Right lobe of liver (tissue), 4 donors: ENCODE measurements at regions not wholly inside any gene's neighbourhood (a gene's known extent, or its start where the extent isn't known, plus 50 kb on each side); places are given as distances from the start of the nearest gene placed in this dataset.

Experiments
- POLR2A ChIP-seq: fragments of 450-650 bp; IDR thresholded peaks from one replicate; pipeline ENCODE4 v1.6.1; 2017; ENCODE audit warnings: antibody characterized with exemption, mild to moderate bottlenecking
- TF ChIP-seq, protein P1 (sequence below), 4 donors: fragments of 200-600 bp in 3 of 4; fragments of 450-650 bp in 1 of 4; IDR thresholded peaks; one replicate each; pipeline versions ENCODE4 v1.5.1 to v1.8.0; 2016 to 2022; ENCODE audit warnings: antibody characterized with exemption in 4 of 4, mild to moderate bottlenecking in 2 of 4
- donor health status: DM: no; HTN: no; CAD: no.
- donor health status: DM: no; HTN: no; CAD: no.
- donor health status: DM: no; HTN: yes; CAD: no.

DNA sequence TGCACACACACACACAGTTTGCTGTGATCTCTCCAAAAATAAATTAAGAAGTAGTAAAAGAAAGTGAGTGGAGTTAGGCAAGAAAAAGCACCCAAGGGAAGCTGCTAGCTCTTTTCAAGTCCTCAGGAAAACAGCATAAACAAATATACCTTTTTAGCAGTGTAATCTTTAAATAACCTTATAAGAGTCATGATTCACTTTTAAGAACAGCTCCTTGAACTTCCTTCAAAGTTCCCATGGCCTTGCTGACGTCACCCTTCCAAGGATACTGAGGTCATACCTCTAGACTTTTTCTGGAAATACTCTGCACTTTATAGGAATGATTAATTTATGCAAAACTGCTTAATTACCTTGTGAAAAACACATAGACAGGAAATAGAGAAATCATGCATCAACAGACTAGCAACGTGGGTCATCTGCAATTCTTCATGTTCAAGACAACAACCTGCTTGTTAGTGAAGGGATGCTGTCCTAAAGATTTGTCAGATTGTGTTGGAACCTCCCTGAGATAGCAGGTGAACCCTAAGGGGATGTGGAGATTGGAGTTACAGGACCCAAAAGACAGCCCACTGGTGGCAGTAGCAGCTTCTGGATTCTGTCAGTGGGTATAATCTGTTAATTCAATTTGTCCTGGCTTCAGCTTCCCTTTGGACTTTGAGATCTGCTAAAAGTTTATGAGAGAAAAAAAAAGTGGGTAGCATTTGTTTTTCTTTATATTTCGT lies 229.0 kb downstream of the ELAVL2 start:
- no peak for TF ChIP-seq POLR2A
- TF ChIP-seq, protein P1, sequence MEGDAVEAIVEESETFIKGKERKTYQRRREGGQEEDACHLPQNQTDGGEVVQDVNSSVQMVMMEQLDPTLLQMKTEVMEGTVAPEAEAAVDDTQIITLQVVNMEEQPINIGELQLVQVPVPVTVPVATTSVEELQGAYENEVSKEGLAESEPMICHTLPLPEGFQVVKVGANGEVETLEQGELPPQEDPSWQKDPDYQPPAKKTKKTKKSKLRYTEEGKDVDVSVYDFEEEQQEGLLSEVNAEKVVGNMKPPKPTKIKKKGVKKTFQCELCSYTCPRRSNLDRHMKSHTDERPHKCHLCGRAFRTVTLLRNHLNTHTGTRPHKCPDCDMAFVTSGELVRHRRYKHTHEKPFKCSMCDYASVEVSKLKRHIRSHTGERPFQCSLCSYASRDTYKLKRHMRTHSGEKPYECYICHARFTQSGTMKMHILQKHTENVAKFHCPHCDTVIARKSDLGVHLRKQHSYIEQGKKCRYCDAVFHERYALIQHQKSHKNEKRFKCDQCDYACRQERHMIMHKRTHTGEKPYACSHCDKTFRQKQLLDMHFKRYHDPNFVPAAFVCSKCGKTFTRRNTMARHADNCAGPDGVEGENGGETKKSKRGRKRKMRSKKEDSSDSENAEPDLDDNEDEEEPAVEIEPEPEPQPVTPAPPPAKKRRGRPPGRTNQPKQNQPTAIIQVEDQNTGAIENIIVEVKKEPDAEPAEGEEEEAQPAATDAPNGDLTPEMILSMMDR (IDR thresholded peaks at IDR 0.05), result no peak
